ENCODE measurements at regions not wholly inside any gene's neighbourhood (a gene's known extent, or its start where the extent isn't known, plus 50 kb on each side); places are given as distances from the start of the nearest gene placed in this dataset.
A peak's percentile ranks its signal among the peaks of the same experiment; 100 is the strongest.

- DNase-seq = no peak
Observed at GRCh38 chr13:76745261-76746200, 140.7 kb downstream of the KCTD12 start.

GRCh38 chr13:76741624-76742023, 144.6 kb downstream of the KCTD12 start:
- DNase-seq = no peak

GRCh38 chr13:76741046-76741445, 145.2 kb downstream of the KCTD12 start:
- no peak for DNase-seq

GRCh38 chr13:76738616-76739015, 147.6 kb downstream of the KCTD12 start:
- DNase-seq = no peak

- no peak for DNase-seq
Observed at GRCh38 chr13:76737526-76737925, 148.7 kb downstream of the KCTD12 start.

- DNase-seq = no peak
Observed at GRCh38 chr13:76735641-76736040, 150.6 kb downstream of the KCTD12 start.

GRCh38 chr13:76733671-76734070, 152.5 kb downstream of the KCTD12 start:
- DNase-seq = no peak

- no peak for DNase-seq
Observed at GRCh38 chr13:76732367-76732766, 153.8 kb downstream of the KCTD12 start.

- no peak for DNase-seq
Observed at GRCh38 chr13:76730220-76730619, 156.0 kb downstream of the KCTD12 start.

GRCh38 chr13:76729691-76730090, 156.5 kb downstream of the KCTD12 start:
- DNase-seq = no peak

- no peak for DNase-seq
Observed at GRCh38 chr13:76725896-76726295, 160.3 kb downstream of the KCTD12 start.

GRCh38 chr13:76725211-76725610, 161.0 kb downstream of the KCTD12 start:
- DNase-seq = no peak

GRCh38 chr13:76724421-76724820, 161.8 kb downstream of the KCTD12 start:
- DNase-seq = no peak

GRCh38 chr13:76723551-76724232, 162.5 kb downstream of the KCTD12 start:
- DNase-seq = peak; percentile 48

GRCh38 chr13:76722782-76723181, 163.4 kb downstream of the KCTD12 start:
- DNase-seq = no peak

GRCh38 chr13:76720821-76721220, 165.4 kb downstream of the KCTD12 start:
- no peak for DNase-seq

- DNase-seq = no peak
Observed at GRCh38 chr13:76720416-76720815, 165.8 kb downstream of the KCTD12 start.

GRCh38 chr13:76719955-76720354, 166.2 kb downstream of the KCTD12 start:
- no peak for DNase-seq

GRCh38 chr13:76717092-76717491, 169.1 kb downstream of the KCTD12 start:
- DNase-seq = no peak

GRCh38 chr13:76715621-76716020, 170.6 kb downstream of the KCTD12 start:
- DNase-seq = no peak

- no peak for DNase-seq
Observed at GRCh38 chr13:76715075-76715474, 171.1 kb downstream of the KCTD12 start.

GRCh38 chr13:76713280-76713679, 172.9 kb downstream of the KCTD12 start:
- no peak for DNase-seq

GRCh38 chr13:76711550-76712182, 174.5 kb downstream of the KCTD12 start:
- peak; percentile 90 for DNase-seq

- no peak for DNase-seq
Observed at GRCh38 chr13:76709851-76710250, 176.4 kb downstream of the KCTD12 start.
